Fibroblast of mammary gland (primary cell): ENCODE measurements at regions not wholly inside any gene's neighbourhood (a gene's known extent, or its start where the extent isn't known, plus 50 kb on each side); places are given as distances from the start of the nearest gene placed in this dataset.
A peak's percentile ranks its signal among the peaks of the same experiment; 100 is the strongest.

Experiments used
- DNase-seq: peaks from one replicate; pipeline ENCODE4 v3.0.0-alpha.2; 2010; ENCODE audit warnings: low read depth
- H3K4me3 ChIP-seq: 2 replicates; pipeline ENCODE4 v1.5.1; 2011; ENCODE audit warnings: low read depth, mild to moderate bottlenecking, low read length, moderate library complexity; ENCODE audit not compliant: control insufficient read depth
- CTCF ChIP-seq: conservative IDR thresholded peaks from 2 replicates; pipeline ENCODE4 v1.5.1; 2011; ENCODE audit warnings: low read depth, low read length, inconsistent platforms; ENCODE audit not compliant: control insufficient read depth, insufficient read depth

- TF ChIP-seq CTCF = no peak
- no peak overlapping the region for H3K4me3 ChIP-seq
- DNase-seq = no peak
These were observed 59.1 kb upstream of the PTGR2 start for GRCh38 chr14:73792481-73792880.

DNA sequence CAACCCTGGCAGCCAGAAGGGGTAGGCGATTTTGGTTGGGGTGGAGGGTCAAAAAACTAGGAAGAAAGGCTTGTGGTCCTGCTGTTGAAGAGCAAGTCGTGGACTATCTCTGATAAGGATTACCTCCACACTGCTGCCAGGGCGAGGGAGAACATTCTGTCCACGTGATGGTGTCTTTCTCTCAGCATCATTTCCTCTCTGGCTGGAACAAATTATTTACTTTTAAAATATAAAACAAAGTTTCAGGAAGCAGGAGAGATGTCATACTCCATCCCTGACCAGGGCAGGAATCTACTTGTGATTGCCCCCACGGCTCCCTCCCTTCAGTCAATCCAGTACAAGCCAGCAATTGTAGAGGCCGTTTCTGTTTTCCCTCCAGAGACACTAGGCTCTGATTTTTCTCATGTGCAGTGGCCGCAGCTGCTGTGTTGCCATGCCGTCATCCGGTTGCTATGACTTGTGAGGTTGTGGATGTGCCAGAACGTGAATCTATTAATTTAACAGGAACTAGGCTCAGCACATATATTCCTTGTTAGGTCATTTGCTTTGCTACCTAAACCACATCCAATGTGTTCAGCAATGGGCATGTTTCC is 61.5 kb upstream of the PTGR2 start:
- peak; percentile 98 for DNase-seq
- TF ChIP-seq CTCF = no peak
- no peak overlapping the region for H3K4me3 ChIP-seq

- no peak for TF ChIP-seq CTCF
- no peak overlapping the region for H3K4me3 ChIP-seq
- no peak for DNase-seq
These were observed 62.7 kb upstream of the PTGR2 start for GRCh38 chr14:73788701-73789551.

- no peak overlapping the region for H3K4me3 ChIP-seq
- TF ChIP-seq CTCF = no peak
- DNase-seq = no peak
These were observed 63.4 kb upstream of the PTGR2 start for GRCh38 chr14:73788317-73788598.

GRCh38 chr14:73787486-73788316 is 63.9 kb upstream of the PTGR2 start:
- peak; percentile 77 for DNase-seq
- TF ChIP-seq CTCF = no peak

DNA sequence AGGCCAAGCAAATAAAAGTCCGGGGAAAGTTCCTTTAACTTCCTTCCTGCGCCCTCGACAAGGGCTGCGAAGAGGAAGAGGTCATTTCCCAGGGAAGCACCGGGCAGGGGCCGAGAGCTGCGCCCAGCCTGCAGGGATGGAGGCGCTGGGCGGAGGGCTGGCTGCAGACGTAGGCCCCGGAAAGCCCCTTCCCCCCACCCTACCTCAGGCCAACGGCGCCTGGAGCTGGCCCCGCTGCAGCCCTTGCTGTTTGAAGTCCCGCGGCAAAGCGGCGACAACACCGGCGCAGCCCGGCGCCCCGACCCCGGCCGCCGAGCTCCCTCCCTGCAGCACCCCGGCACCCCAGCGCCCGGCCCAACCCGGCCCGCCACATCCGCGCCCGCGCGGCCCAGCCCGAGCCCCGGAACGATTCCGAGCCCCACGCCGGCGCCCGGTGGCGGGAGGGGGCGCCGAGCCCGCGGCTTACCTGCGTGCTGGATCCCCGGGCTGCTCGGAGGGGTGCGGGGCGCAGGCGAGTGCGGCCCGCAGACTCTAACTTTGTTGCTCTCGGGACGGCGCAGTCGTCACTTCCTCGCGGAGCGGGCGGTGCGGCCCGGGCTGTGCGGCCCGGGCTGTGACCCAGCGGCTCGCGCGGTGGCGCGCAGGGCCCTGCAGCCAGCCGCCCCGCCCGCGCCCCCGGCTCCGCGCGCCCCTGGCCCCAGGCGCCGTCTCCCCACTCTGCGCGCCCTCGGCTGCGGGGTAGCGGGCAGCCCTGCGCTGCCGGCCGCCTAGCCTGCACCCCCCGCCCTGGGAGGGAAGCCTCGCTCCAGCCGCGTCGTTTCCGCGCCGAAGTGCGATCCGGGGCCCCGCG is 64.8 kb upstream of the PTGR2 start:
- peak; percentile 28 for DNase-seq
- peak overlapping the region; percentile 66 for H3K4me3 ChIP-seq
- TF ChIP-seq CTCF = no peak

More at GRCh38 chr14:73787486-73788316, 63.9 kb upstream of the PTGR2 start:
- peak overlapping the region; percentile 64 for H3K4me3 ChIP-seq
